NK-92 (cell line): ENCODE measurements at regions not wholly inside any gene's neighbourhood (a gene's known extent, or its start where the extent isn't known, plus 50 kb on each side); places are given as distances from the start of the nearest gene placed in this dataset.

Experiments used
- DNase-seq: peaks from one replicate; lab custom pipeline; 2025; ENCODE audit not compliant: unreplicated experiment; lab: John Stamatoyannopoulos, UW

DNA sequence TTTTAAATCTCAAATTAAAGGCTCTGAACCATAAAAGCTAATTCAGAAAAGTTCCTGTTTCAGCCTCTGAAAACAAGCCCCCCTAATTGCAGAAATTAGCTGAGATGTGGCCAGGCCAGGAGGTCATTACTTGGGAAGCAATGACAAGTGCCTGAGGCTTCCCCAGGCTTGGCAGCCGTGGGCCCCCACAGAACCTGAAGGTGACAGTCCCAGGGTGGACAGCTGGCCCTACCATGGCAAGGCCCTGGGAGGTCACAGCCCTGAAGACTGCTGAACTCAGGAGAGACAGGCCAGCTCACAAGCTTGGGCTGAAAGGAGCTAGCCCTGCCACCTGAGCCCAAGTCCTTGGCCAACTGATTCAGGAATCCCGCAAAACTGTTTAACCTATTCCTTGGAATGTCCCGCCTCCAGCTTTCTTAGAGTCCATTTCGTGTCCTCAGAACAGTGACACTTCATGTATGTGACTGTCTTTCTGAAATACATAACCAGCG lies 54.3 kb upstream of the PKDCC start:
- no peak for DNase-seq

GRCh38 chr2:41994233-41994637 lies 53.6 kb upstream of the PKDCC start:
- no peak for DNase-seq

DNA sequence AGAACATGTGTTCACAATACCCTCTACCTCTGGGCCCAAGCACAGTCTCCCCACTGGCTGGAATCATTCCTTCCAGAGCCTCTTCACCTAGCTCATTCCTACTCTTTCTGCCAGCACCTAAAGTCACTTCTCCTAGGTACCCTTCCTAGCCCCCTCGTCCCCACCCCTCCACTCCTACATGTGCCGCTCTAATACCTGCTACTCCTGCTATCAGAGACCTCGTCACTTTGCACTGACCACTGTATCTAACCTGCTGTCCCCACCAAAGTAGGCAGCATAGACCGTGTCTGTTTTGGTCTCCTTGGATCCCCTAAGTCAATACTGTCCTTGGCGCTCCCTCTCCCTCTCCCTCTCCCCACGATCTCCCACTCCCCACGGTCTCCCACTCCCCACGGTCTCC lies 53.2 kb upstream of the PKDCC start:
- DNase-seq, result no peak

DNA sequence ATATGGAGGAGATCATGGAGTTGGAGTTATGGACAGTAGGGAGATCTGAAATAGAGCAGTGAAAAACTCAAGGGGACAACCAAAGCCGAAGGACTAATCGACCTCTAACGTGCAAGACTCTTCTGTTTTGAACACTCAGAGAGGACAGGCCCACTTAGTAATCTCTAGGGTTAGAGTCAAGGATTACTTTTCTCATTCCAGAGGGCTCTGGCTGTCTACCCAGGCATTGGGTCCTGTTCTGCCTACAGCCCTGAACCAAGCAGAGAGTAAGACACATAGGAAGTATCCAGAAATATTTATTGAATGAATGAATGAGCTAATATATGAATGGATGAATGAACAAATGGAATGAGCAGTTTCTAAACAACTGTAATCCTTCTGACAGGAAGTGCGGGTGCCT lies 50.3 kb upstream of the PKDCC start:
- DNase-seq, result no peak
